Astrocyte (in vitro differentiated cells and primary cell): ENCODE measurements at regions not wholly inside any gene's neighbourhood (a gene's known extent, or its start where the extent isn't known, plus 50 kb on each side); places are given as distances from the start of the nearest gene placed in this dataset.
"Not testable (repeated sequence)": the region's sequence is repeated elsewhere in the genome, so short reads cannot be mapped to it uniquely, and the experiment has no call there.

Experiments
- CTCF ChIP-seq: IDR thresholded peaks from 2 replicates; pipeline ENCODE4 v1.5.1; 2011; ENCODE audit warnings: low read depth, mild to moderate bottlenecking, inconsistent platforms, low read length, moderate library complexity; ENCODE audit not compliant: insufficient read depth
- EZH2 ChIP-seq: IDR thresholded peaks from 2 replicates; pipeline ENCODE4 v1.6.1; 2012; ENCODE audit warnings: mild to moderate bottlenecking, low read length, inconsistent platforms; ENCODE audit not compliant: insufficient read depth

GRCh38 chr3:8315526-8315925, 186.1 kb upstream of the LMCD1 start:
- not testable (repeated sequence) for TF ChIP-seq CTCF, EZH2
